Tibial artery (tissue), 4 donors: ENCODE measurements at regions not wholly inside any gene's neighbourhood (a gene's known extent, or its start where the extent isn't known, plus 50 kb on each side); places are given as distances from the start of the nearest gene placed in this dataset.
A peak's percentile ranks its signal among the peaks of the same experiment; 100 is the strongest.

ENCODE experiments used
- DNase-seq, 2 donors: peaks; one replicate each; pipeline ENCODE4 v3.0.0-alpha.2; 2019
- H3K27ac ChIP-seq, 2 donors: fragments of 200-600 bp; sonication (generic) in 1 of 2; 1 replicate in 1 of 2; 2 replicates in 1 of 2; pipeline ENCODE4 v1.5.1; 2018 to 2019; ENCODE audit warnings: mild to moderate bottlenecking in 1 of 2
- H3K27me3 ChIP-seq, 2 donors: fragments of 200-600 bp; sonication (generic) in 1 of 2; one replicate each; pipeline versions ENCODE4 v1.5.1 to v1.6.0; 2016 to 2019
- H3K36me3 ChIP-seq, 3 donors: fragments of 200-600 bp; sonication (generic) in 2 of 3; one replicate each; pipeline ENCODE4 v1.5.1; 2016 to 2019; ENCODE audit warnings: mild to moderate bottlenecking in 2 of 3
- H3K4me1 ChIP-seq, 4 donors: fragments of 200-600 bp; sonication (generic) in 2 of 4; 1 replicate in 3 of 4; 2 replicates in 1 of 4; pipeline ENCODE4 v1.5.1; 2016 to 2019
- H3K4me3 ChIP-seq, 2 donors: fragments of 200-600 bp; sonication (generic) in 1 of 2; 1 replicate in 1 of 2; 2 replicates in 1 of 2; pipeline ENCODE4 v1.5.1; 2018 to 2019; ENCODE audit warnings: mild to moderate bottlenecking in 2 of 2
- H3K9me3 ChIP-seq, 3 donors: fragments of 200-600 bp; sonication (generic) in 1 of 3; one replicate each; pipeline ENCODE4 v1.5.1; 2016 to 2019
- intact Hi-C: fragments of 100-400 bp; cut with DNase I; formaldehyde crosslinking; loops from one replicate; pipeline ENCODE4 v1.15.0; 2023; ENCODE audit warnings: low total_unique reads
- TF ChIP-seq, protein P1 (sequence below), 2 experiments: fragments of 200-600 bp in 1 of 2; fragments of 450-650 bp in 1 of 2; IDR thresholded peaks; one replicate each; pipeline ENCODE4 v1.5.1; 2017 to 2019; ENCODE audit warnings: antibody characterized with exemption in 2 of 2, mild to moderate bottlenecking in 1 of 2, moderate library complexity in 1 of 2

DNA sequence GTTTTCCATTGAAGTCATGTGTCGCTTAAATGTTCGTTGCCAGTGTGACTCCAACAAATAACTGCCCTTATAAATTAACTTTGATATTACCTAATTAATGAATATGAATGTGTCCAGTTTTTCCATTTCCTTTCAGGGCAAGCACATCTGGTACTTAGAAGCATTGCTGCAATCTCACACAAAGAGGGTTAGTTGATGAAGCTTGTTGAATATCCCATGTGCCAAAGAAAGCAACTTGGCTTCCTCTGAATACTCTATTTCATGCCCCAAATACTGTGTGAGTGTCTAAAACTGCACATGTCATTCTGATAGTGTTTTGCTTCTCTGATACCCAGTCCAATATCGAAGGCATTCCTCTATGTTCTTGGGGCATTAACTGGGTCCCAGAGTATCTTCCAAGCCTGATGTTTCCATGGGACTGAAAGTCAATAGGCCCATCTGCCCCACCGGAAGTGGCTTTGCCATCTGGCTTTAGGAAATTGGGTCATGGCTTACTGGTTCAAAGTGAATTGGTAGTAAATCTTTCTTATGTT is 75.8 kb upstream of the CNTN1 start:
- Histone ChIP-seq H3K27me3 (no peaks in the 10 kb centered on the region), H3K9me3 (no peaks in the 10 kb centered on the region), H3K4me1 (no peaks in the 10 kb centered on the region), H3K36me3 (no peaks in the 10 kb centered on the region), H3K27ac (no peak overlapping the region), H3K4me3 (no peak overlapping the region)
- TF ChIP-seq, protein P1, sequence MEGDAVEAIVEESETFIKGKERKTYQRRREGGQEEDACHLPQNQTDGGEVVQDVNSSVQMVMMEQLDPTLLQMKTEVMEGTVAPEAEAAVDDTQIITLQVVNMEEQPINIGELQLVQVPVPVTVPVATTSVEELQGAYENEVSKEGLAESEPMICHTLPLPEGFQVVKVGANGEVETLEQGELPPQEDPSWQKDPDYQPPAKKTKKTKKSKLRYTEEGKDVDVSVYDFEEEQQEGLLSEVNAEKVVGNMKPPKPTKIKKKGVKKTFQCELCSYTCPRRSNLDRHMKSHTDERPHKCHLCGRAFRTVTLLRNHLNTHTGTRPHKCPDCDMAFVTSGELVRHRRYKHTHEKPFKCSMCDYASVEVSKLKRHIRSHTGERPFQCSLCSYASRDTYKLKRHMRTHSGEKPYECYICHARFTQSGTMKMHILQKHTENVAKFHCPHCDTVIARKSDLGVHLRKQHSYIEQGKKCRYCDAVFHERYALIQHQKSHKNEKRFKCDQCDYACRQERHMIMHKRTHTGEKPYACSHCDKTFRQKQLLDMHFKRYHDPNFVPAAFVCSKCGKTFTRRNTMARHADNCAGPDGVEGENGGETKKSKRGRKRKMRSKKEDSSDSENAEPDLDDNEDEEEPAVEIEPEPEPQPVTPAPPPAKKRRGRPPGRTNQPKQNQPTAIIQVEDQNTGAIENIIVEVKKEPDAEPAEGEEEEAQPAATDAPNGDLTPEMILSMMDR (IDR thresholded peaks at IDR 0.05), result no peak
- intact Hi-C loops, result no loop called here
- no peak for DNase-seq

DNA sequence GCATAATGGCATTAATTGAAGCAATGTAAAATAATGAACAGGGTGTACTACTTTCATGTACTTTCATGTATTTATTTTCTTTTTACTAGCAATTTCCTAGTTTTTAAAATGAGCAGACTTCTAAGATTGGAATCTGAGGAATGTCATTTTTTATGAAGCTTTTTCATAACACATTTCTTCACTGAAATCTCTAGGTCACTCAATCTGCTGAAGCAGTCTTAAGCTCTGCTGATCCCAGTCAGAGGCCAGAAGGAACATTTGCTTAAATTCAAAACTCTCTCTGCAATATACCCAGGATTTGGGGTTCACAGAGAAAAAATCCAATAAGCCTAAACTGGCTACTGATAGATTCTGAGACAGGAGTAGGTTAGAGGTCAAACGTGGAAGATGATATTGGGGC is 73.6 kb upstream of the CNTN1 start:
- Histone ChIP-seq H3K4me1 (no peaks in the 10 kb centered on the region), H3K36me3 (no peaks in the 10 kb centered on the region), H3K27me3 (no peaks in the 10 kb centered on the region), H3K27ac (no peak overlapping the region), H3K4me3 (no peak overlapping the region), H3K9me3 (no peaks in the 10 kb centered on the region)
- DNase-seq, result no peak
- intact Hi-C loops, result no loop called here
- TF ChIP-seq, protein P1 (IDR thresholded peaks at IDR 0.05), result no peak

DNA sequence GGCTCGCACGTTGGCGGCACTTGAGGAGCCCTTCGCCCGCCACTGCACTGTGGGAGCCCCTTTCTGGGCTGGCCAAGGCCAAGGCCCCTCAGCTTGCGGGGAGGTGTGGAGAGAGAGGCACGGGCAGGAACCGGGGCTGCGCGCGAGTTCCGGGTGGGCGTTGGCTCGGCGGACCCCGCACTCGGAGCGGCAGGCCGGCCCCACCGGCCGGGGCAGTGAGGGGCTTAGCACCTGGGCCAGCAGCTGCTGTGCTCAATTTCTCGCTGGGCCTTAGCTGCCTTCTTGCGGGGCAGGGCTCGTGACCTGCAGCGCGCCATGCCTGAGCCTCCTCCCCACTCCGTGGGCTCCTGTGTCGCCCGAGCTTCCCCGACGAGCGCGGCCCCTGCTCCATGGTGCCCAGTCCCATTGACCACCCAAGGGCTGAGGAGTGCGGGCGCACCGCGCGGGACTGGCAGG is 71.6 kb upstream of the CNTN1 start:
- intact Hi-C loops, result no loop called here
- no peak overlapping the region for H3K4me3 ChIP-seq
- H3K36me3 ChIP-seq, result no peaks in the 10 kb centered on the region
- TF ChIP-seq, protein P1 (IDR thresholded peaks at IDR 0.05), result no peak
- DNase-seq, result no peak
- no peaks in the 10 kb centered on the region for H3K27me3 ChIP-seq
- no peak overlapping the region for H3K27ac ChIP-seq
- H3K4me1 ChIP-seq, result no peaks in the 10 kb centered on the region
- H3K9me3 ChIP-seq, result no peaks in the 10 kb centered on the region

DNA sequence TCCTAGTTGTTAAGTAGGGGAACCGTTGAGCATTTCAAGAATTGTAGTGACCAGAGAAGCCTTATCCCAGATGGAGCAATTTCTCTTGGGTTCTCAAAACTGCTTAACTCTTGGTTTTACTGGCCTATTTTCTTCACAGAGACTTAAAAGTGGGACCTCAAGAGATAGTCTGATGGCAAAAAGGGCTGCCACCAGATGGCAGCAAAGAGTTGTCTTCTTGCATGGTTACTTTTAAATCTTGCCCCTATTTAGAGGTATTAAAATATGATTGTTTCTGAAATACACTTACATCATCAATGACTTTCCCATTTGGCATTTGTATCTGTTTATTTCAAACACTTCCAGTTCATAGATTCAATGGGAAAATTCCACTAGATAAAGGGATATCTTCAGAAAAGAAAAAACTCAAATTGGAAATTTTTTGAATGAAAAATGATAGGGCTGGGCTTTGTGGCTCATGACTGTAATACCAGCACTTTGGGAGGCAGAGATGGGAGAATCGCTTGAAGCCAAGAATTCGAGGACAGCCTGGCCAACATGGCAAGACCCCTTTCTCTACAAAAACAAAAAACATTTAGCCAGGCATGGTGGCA is 69.9 kb upstream of the CNTN1 start:
- no peak overlapping the region for H3K4me3 ChIP-seq
- intact Hi-C loops, result no loop called here
- H3K4me1 ChIP-seq, result no peaks in the 10 kb centered on the region
- peak in 1 of 2 donors; percentile 60 for DNase-seq
- TF ChIP-seq, protein P1 (IDR thresholded peaks at IDR 0.05), result peak; percentile 59 to 61
- H3K36me3 ChIP-seq, result no peaks in the 10 kb centered on the region
- no peaks in the 10 kb centered on the region for H3K27me3 ChIP-seq
- no peak overlapping the region for H3K27ac ChIP-seq
- no peaks in the 10 kb centered on the region for H3K9me3 ChIP-seq

DNA sequence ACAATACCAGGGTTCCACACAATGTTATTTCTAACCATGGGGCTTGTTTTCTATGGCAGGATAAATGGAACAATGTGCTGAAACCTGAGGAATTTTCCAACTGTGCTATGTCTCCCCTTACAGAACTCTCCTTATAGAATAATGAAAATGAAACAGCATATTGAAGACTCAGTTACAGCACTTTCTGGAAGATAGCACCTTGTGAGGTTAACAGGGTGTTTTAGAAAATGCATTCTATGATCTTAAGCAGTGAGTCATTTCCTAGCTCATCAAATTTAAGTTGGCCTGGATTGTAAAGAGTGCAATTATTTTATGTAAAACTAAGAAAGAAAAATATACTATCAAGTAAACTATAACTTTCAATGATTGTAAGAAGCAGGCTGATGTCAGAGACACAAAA is 60.1 kb upstream of the CNTN1 start:
- Histone ChIP-seq H3K4me1 (peaks cover 0 to 16% (median 6%) of the 10 kb centered on the region in 4 donors), H3K9me3 (no peaks in the 10 kb centered on the region), H3K27ac (no peak overlapping the region), H3K27me3 (no peaks in the 10 kb centered on the region), H3K4me3 (no peak overlapping the region), H3K36me3 (no peaks in the 10 kb centered on the region)
- TF ChIP-seq, protein P1 (IDR thresholded peaks at IDR 0.05), result no peak
- intact Hi-C loops, result no loop called here
- no peak for DNase-seq
